ENCODE measurements at regions not wholly inside any gene's neighbourhood (a gene's known extent, or its start where the extent isn't known, plus 50 kb on each side); places are given as distances from the start of the nearest gene placed in this dataset.
"Not testable (repeated sequence)": the region's sequence is repeated elsewhere in the genome, so short reads cannot be mapped to it uniquely, and the experiment has no call there.

DNA sequence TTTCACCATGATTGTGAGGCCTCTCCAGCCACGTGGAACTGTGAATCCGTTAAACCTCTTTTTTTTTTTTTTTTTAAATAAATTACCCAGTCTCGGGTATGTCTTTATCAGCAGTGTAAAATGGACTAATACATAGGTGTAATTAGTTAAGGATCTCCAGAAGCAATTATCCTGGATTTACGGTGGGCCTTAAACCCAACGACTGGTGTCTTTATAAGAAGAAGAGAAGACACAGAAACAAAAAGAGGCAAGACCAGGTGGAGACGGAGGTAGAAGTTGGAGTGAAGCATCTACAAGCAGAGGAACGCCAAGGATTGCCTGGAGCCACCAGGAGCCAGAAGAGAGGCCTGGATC, 114.6 kb upstream of the MAP1LC3B2 start:
- DNase-seq (ENCODE audit: unreplicated experiment) = no peak
- BruUV-seq (replicated peaks) = no TSS peak
- TF ChIP-seq, protein P1, sequence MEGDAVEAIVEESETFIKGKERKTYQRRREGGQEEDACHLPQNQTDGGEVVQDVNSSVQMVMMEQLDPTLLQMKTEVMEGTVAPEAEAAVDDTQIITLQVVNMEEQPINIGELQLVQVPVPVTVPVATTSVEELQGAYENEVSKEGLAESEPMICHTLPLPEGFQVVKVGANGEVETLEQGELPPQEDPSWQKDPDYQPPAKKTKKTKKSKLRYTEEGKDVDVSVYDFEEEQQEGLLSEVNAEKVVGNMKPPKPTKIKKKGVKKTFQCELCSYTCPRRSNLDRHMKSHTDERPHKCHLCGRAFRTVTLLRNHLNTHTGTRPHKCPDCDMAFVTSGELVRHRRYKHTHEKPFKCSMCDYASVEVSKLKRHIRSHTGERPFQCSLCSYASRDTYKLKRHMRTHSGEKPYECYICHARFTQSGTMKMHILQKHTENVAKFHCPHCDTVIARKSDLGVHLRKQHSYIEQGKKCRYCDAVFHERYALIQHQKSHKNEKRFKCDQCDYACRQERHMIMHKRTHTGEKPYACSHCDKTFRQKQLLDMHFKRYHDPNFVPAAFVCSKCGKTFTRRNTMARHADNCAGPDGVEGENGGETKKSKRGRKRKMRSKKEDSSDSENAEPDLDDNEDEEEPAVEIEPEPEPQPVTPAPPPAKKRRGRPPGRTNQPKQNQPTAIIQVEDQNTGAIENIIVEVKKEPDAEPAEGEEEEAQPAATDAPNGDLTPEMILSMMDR (IDR thresholded peaks at IDR 0.05; ENCODE audit: unreplicated experiment) = no peak
- POLR2A ChIA-PET = no interaction called here
- Mint-ChIP-seq H3K9me3 (ENCODE audit: unreplicated experiment) (no peaks in the 10 kb centered on the region), H3K36me3 (ENCODE audit: insufficient read depth, unreplicated experiment) (no peaks in the 10 kb centered on the region), H3K4me3 (ENCODE audit: unreplicated experiment) (no peak overlapping the region), H3K4me1 (ENCODE audit: insufficient read depth, unreplicated experiment) (no peaks in the 10 kb centered on the region), H3K27me3 (ENCODE audit: insufficient read depth, unreplicated experiment) (peaks cover 11% of the 10 kb centered on the region), H3K27ac (ENCODE audit: low read depth, unreplicated experiment) (no peak overlapping the region)
- intact Hi-C loops (cut with micrococcal nuclease) = no loop called here
- CTCF ChIA-PET = no interaction called here

DNA sequence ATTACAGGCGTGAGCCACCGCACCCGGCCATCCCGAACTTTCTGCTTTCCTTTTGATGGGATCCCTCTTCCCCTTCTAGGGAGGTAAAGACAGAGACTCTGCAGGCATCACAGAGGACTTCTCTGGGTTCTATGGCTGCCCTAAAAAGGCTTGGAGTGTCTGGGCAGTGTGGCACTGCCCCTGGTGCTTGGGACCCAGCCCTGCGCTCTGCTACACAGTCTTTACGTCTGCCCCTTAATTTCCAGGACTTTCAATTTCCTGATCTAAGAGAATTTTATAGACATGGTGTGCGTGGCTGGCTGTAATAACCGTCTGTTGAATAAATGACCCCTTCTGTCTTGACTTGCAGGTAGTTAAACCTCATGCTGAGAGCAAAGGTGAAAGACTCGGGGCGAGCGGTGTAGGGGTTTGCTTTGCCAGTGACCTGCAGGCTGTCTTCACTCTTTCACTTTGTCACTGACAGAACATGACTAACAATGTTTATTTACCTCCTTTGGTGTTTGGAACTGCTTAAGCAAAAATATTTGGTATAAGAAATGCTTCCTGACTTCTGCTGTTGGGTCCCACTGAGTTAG, 110.9 kb upstream of the MAP1LC3B2 start:
- H3K4me1 Mint-ChIP-seq (ENCODE audit: insufficient read depth, unreplicated experiment) = no peaks in the 10 kb centered on the region
- no peaks in the 10 kb centered on the region for H3K36me3 Mint-ChIP-seq (ENCODE audit: insufficient read depth, unreplicated experiment)
- no TSS peak for BruUV-seq (replicated peaks)
- peaks cover 11% of the 10 kb centered on the region for H3K27me3 Mint-ChIP-seq (ENCODE audit: insufficient read depth, unreplicated experiment)
- intact Hi-C loops (cut with micrococcal nuclease) = no loop called here
- CTCF ChIA-PET = interaction anchor here (0.6 kb wide), 1 partner anchor 21 kb away, joined by 3 read pairs; no protein-coding TSS in a partner anchor
- DNase-seq (ENCODE audit: unreplicated experiment) = no peak
- POLR2A ChIA-PET = no interaction called here
- TF ChIP-seq, protein P1 (IDR thresholded peaks at IDR 0.05; ENCODE audit: unreplicated experiment) = no peak
- no peaks in the 10 kb centered on the region for H3K9me3 Mint-ChIP-seq (ENCODE audit: unreplicated experiment)
- no peak overlapping the region for H3K27ac Mint-ChIP-seq (ENCODE audit: low read depth, unreplicated experiment)
- no peak overlapping the region for H3K4me3 Mint-ChIP-seq (ENCODE audit: unreplicated experiment)

DNA sequence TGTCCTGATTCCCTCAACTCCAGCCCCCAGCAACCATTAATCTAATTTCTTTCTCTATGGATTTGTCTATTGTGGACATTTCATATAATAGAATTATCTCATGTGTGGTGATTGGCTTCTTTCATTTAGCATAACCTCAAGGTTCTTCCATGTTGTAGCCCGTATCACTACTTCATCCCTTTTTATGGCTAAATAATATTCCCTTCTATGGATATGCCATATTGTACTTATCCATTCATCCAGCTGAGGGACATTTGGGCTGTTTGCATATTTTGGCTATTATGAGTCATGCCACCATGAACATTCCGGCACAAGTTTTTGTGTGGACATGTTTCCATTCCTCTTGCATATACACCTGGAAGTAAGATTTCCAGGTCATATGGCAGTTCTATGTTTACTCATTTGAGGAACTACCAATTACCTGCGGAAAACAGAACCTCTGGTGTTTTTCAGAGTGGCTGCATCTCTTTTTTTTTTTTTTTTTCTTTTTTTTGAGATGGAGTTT, 108.7 kb upstream of the MAP1LC3B2 start:
- intact Hi-C loops (cut with micrococcal nuclease) = no loop called here
- BruUV-seq (replicated peaks) = no TSS peak
- H3K27me3 Mint-ChIP-seq (ENCODE audit: insufficient read depth, unreplicated experiment) = peaks cover 11% of the 10 kb centered on the region
- H3K27ac Mint-ChIP-seq (ENCODE audit: low read depth, unreplicated experiment) = no peak overlapping the region
- no peaks in the 10 kb centered on the region for H3K9me3 Mint-ChIP-seq (ENCODE audit: unreplicated experiment)
- H3K36me3 Mint-ChIP-seq (ENCODE audit: insufficient read depth, unreplicated experiment) = peaks cover 4% of the 10 kb centered on the region
- H3K4me1 Mint-ChIP-seq (ENCODE audit: insufficient read depth, unreplicated experiment) = peaks cover 10% of the 10 kb centered on the region
- ChIA-PET POLR2A (interaction anchor here (0.5 kb wide), 1 partner anchor 911 kb away, joined by 3 read pairs; no protein-coding TSS in a partner anchor), CTCF (no interaction called here)
- TF ChIP-seq, protein P1 (IDR thresholded peaks at IDR 0.05; ENCODE audit: unreplicated experiment) = no peak
- no peak overlapping the region for H3K4me3 Mint-ChIP-seq (ENCODE audit: unreplicated experiment)
- peak; percentile 8 for DNase-seq (ENCODE audit: unreplicated experiment)

DNA sequence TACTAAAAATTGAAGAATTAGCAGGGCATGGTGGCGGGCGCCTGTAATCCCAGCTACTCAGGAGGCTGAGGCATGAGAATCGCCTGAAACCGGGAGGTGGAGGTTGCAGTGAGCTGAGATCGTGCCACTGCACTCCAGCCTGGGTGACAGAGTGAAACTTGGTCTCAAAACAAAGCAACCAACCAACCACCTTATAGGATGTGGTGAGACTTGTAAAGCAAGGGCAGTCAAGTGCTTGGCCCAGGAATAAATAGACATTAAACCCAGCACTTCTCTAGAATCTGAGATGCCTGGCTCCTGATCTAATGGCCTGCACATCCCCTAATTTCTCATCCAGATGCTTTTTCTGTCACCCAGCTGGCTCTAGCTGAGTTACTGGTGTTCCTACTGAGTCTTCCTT, 106.2 kb upstream of the MAP1LC3B2 start:
- not testable (repeated sequence) for H3K27ac Mint-ChIP-seq (ENCODE audit: low read depth, unreplicated experiment)

More for the DNA sequence above, 106.2 kb upstream of the MAP1LC3B2 start:
- BruUV-seq (replicated peaks); CTCF ChIA-PET; H3K9me3 Mint-ChIP-seq (ENCODE audit: unreplicated experiment); H3K4me3 Mint-ChIP-seq (ENCODE audit: unreplicated experiment); DNase-seq (ENCODE audit: unreplicated experiment); H3K27me3 Mint-ChIP-seq (ENCODE audit: insufficient read depth, unreplicated experiment); POLR2A ChIA-PET; intact Hi-C loops (cut with micrococcal nuclease); H3K36me3 Mint-ChIP-seq (ENCODE audit: insufficient read depth, unreplicated experiment): not testable (repeated sequence)
- peaks cover 17% of the 10 kb centered on the region for H3K4me1 Mint-ChIP-seq (ENCODE audit: insufficient read depth, unreplicated experiment)
